Activated naive CD4-positive, alpha-beta T cell treated with anti-CD3 and anti-CD28 coated beads, Interleukin-2, amount 50 U/mL, for 72 hours (primary cell): ENCODE measurements at regions not wholly inside any gene's neighbourhood (a gene's known extent, or its start where the extent isn't known, plus 50 kb on each side); places are given as distances from the start of the nearest gene placed in this dataset.

Source experiments
- ATAC-seq, 2 donors: fragments of 150-1000 bp; cut with Tn5 transposase; 2 replicates each; pipeline ENCODE4 v1.10.0; 2021; ENCODE audit warnings: mild to moderate bottlenecking in 2 of 2, moderate library complexity in 2 of 2
- DNase-seq, 2 donors: peaks; one replicate each; pipeline ENCODE4 v3.0.0; 2021 to 2022; ENCODE audit warnings: low spot score in 2 of 2
- H3K27ac Mint-ChIP-seq, 2 donors: one replicate each; pipeline ENCODE4 v1.8.0; 2022; ENCODE audit warnings: mild to moderate bottlenecking in 2 of 2, mixed read lengths in 2 of 2
- H3K36me3 Mint-ChIP-seq, 2 donors: one replicate each; pipeline ENCODE4 v1.8.0; 2022; ENCODE audit warnings: mixed read lengths in 2 of 2
- H3K9me3 Mint-ChIP-seq, 2 donors: one replicate each; pipeline ENCODE4 v1.8.0; 2022; ENCODE audit warnings: mixed read lengths in 2 of 2

- DNase-seq, result no peak
- Mint-ChIP-seq H3K36me3 (no peaks in the 10 kb centered on the region), H3K9me3 (peaks cover 5 to 10% of the 10 kb centered on the region in 2 donors), H3K27ac (no peak overlapping the region)
- ATAC-seq, result no peak
Observed at GRCh38 chr18:24974431-24974830, 377.5 kb downstream of the ZNF521 start.

- ATAC-seq, result no peak
- DNase-seq, result no peak
- Mint-ChIP-seq H3K36me3 (no peaks in the 10 kb centered on the region), H3K9me3 (peaks cover 5% of the 10 kb centered on the region in 2 donors), H3K27ac (no peak overlapping the region)
Observed at GRCh38 chr18:24975496-24976372, 376.2 kb downstream of the ZNF521 start.

- DNase-seq, result no peak
- Mint-ChIP-seq H3K27ac (no peak overlapping the region), H3K9me3 (peaks cover 1 to 5% of the 10 kb centered on the region in 2 donors), H3K36me3 (no peaks in the 10 kb centered on the region)
- no peak for ATAC-seq
Observed at GRCh38 chr18:24976502-24976901, 375.5 kb downstream of the ZNF521 start.

GRCh38 chr18:24979235-24979634 lies 372.7 kb downstream of the ZNF521 start:
- DNase-seq (no peak), ATAC-seq (no peak)
- Mint-ChIP-seq H3K36me3 (no peaks in the 10 kb centered on the region), H3K9me3 (peaks cover 0 to 5% of the 10 kb centered on the region in 2 donors), H3K27ac (no peak overlapping the region)

GRCh38 chr18:24982831-24983230 lies 369.1 kb downstream of the ZNF521 start:
- Mint-ChIP-seq H3K27ac (no peak overlapping the region), H3K36me3 (no peaks in the 10 kb centered on the region), H3K9me3 (peaks cover 0 to 5% of the 10 kb centered on the region in 2 donors)
- ATAC-seq, result no peak
- DNase-seq, result no peak

- Mint-ChIP-seq H3K27ac (no peak overlapping the region), H3K9me3 (peaks cover 0 to 4% of the 10 kb centered on the region in 2 donors), H3K36me3 (no peaks in the 10 kb centered on the region)
- DNase-seq (no peak), ATAC-seq (no peak)
Observed at GRCh38 chr18:24983566-24984139, 368.3 kb downstream of the ZNF521 start.

GRCh38 chr18:24985586-24985985 lies 366.4 kb downstream of the ZNF521 start:
- ATAC-seq (no peak), DNase-seq (no peak)
- Mint-ChIP-seq H3K27ac (no peak overlapping the region), H3K9me3 (no peaks in the 10 kb centered on the region), H3K36me3 (no peaks in the 10 kb centered on the region)

GRCh38 chr18:24986666-24987302 lies 365.2 kb downstream of the ZNF521 start:
- H3K36me3 Mint-ChIP-seq, result no peaks in the 10 kb centered on the region
- ATAC-seq (no peak), DNase-seq (no peak)
- no peaks in the 10 kb centered on the region for H3K9me3 Mint-ChIP-seq
- no peak overlapping the region for H3K27ac Mint-ChIP-seq

GRCh38 chr18:24987303-24988252 lies 364.4 kb downstream of the ZNF521 start:
- DNase-seq (no peak), ATAC-seq (no peak)
- no peaks in the 10 kb centered on the region for H3K36me3 Mint-ChIP-seq
- no peaks in the 10 kb centered on the region for H3K9me3 Mint-ChIP-seq
- H3K27ac Mint-ChIP-seq, result no peak overlapping the region

GRCh38 chr18:24988253-24988840 lies 363.6 kb downstream of the ZNF521 start:
- peaks cover 0 to under 1% of the 10 kb centered on the region in 2 donors for H3K9me3 Mint-ChIP-seq
- no peaks in the 10 kb centered on the region for H3K36me3 Mint-ChIP-seq
- no peak for ATAC-seq
- H3K27ac Mint-ChIP-seq, result no peak overlapping the region
- DNase-seq, result no peak

- H3K9me3 Mint-ChIP-seq, result peaks cover 0 to 5% of the 10 kb centered on the region in 2 donors
- H3K36me3 Mint-ChIP-seq, result no peaks in the 10 kb centered on the region
- ATAC-seq, result no peak
- DNase-seq, result no peak
- no peak overlapping the region for H3K27ac Mint-ChIP-seq
Observed at GRCh38 chr18:24989760-24990593, 362.0 kb downstream of the ZNF521 start.

- Mint-ChIP-seq H3K36me3 (no peaks in the 10 kb centered on the region), H3K27ac (no peak overlapping the region), H3K9me3 (peaks cover 0 to 5% of the 10 kb centered on the region in 2 donors)
- DNase-seq, result no peak
- ATAC-seq, result no peak
Observed at GRCh38 chr18:24990671-24991134, 361.3 kb downstream of the ZNF521 start.

GRCh38 chr18:24991141-24992060 lies 360.6 kb downstream of the ZNF521 start:
- H3K27ac Mint-ChIP-seq, result no peak overlapping the region
- H3K9me3 Mint-ChIP-seq, result peaks cover 0 to 5% of the 10 kb centered on the region in 2 donors
- DNase-seq, result no peak
- H3K36me3 Mint-ChIP-seq, result no peaks in the 10 kb centered on the region
- ATAC-seq, result no peak

GRCh38 chr18:24992491-24992890 lies 359.5 kb downstream of the ZNF521 start:
- H3K27ac Mint-ChIP-seq, result no peak overlapping the region
- DNase-seq (no peak), ATAC-seq (no peak)
- peaks cover 0 to 5% of the 10 kb centered on the region in 2 donors for H3K9me3 Mint-ChIP-seq
- H3K36me3 Mint-ChIP-seq, result no peaks in the 10 kb centered on the region
